Stomach (tissue), 4 donors: ENCODE measurements at regions not wholly inside any gene's neighbourhood (a gene's known extent, or its start where the extent isn't known, plus 50 kb on each side); places are given as distances from the start of the nearest gene placed in this dataset.

Experiments
- EP300 ChIP-seq: sonication (generic); formaldehyde crosslinking; IDR thresholded peaks from one replicate; pipeline ENCODE4 v1.6.1; 2017; ENCODE audit warnings: antibody characterized with exemption
- POLR2A ChIP-seq, 4 donors: fragments of 450-650 bp; IDR thresholded peaks; one replicate each; pipeline ENCODE4 v1.6.1; 2016; ENCODE audit warnings: antibody characterized with exemption in 4 of 4, control low read depth in 2 of 4, mild to moderate bottlenecking in 1 of 4, moderate library complexity in 1 of 4
- POLR2AphosphoS5 ChIP-seq, 3 donors: sonication (generic); formaldehyde crosslinking; IDR thresholded peaks; one replicate each; pipeline ENCODE4 v1.6.1; 2016; ENCODE audit warnings: antibody characterized with exemption in 3 of 3
- TF ChIP-seq, protein P1 (sequence below), 7 experiments: fragments of 450-650 bp in 4 of 7; fragments of 200-600 bp in 3 of 7; sonication (generic) in 3 of 7; IDR thresholded peaks; one replicate each; pipeline ENCODE4 v1.5.1; 2016 to 2019; ENCODE audit warnings: antibody characterized with exemption in 7 of 7, control low read depth in 2 of 7, mild to moderate bottlenecking in 1 of 7

DNA sequence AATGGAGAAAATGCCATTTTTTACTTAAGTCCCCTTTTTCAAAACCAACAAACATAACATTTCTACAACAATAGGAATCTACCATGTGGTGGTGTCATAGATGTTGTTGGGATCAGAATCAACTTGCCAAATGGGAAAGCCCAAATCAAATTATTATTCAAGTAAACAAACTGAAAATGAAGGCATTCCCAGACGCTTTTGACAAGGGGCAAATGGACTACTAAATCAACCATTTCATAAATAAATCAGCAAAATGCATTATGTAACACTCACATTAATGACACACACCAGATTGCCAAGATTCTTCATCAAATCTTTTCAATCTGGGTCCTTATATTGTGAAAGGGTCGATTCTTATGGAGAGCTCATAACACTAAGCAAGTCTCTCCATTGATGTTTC, 375.6 kb downstream of the KIF16B start:
- TF ChIP-seq, protein P1, sequence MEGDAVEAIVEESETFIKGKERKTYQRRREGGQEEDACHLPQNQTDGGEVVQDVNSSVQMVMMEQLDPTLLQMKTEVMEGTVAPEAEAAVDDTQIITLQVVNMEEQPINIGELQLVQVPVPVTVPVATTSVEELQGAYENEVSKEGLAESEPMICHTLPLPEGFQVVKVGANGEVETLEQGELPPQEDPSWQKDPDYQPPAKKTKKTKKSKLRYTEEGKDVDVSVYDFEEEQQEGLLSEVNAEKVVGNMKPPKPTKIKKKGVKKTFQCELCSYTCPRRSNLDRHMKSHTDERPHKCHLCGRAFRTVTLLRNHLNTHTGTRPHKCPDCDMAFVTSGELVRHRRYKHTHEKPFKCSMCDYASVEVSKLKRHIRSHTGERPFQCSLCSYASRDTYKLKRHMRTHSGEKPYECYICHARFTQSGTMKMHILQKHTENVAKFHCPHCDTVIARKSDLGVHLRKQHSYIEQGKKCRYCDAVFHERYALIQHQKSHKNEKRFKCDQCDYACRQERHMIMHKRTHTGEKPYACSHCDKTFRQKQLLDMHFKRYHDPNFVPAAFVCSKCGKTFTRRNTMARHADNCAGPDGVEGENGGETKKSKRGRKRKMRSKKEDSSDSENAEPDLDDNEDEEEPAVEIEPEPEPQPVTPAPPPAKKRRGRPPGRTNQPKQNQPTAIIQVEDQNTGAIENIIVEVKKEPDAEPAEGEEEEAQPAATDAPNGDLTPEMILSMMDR (IDR thresholded peaks at IDR 0.05): no peak
- TF ChIP-seq EP300: no peak
- TF ChIP-seq POLR2AphosphoS5 (IDR thresholded peaks at IDR 0.05): no peak
- no peak for TF ChIP-seq POLR2A (IDR thresholded peaks at IDR 0.05)
